ENCODE measurements at regions not wholly inside any gene's neighbourhood (a gene's known extent, or its start where the extent isn't known, plus 50 kb on each side); places are given as distances from the start of the nearest gene placed in this dataset.

- TF ChIP-seq NANOG (IDR thresholded peaks at IDR 0.05; ENCODE audit: insufficient read depth, low read depth, low read length, poor library complexity, severe bottlenecking) (peak; percentile 32), SUZ12 (IDR thresholded peaks at IDR 0.05; ENCODE audit: low read length) (no peak), HDAC6 (IDR thresholded peaks at IDR 0.05; ENCODE audit: low read depth, low read length) (no peak), TCF12 (IDR thresholded peaks at IDR 0.05; ENCODE audit: low read depth, low read length) (0 out of 2 replicates have a peak, but pooled peaks have one; percentile 76), BRCA1 (IDR thresholded peaks at IDR 0.05; ENCODE audit: low read depth, low read length) (no peak), HDAC2 (IDR thresholded peaks at IDR 0.05; ENCODE audit: borderline replicate concordance in 1 of 2, low read depth in 2 of 2, low read length in 2 of 2) (peak; percentile 46 to 79; a peak in 2 of 4 replicates), ASH2L (IDR thresholded peaks at IDR 0.05; ENCODE audit: low read length) (no peak), CBX8 (IDR thresholded peaks at IDR 0.05; ENCODE audit: borderline replicate concordance, low read depth, low read length) (no peak), GABPA (IDR thresholded peaks at IDR 0.05; ENCODE audit: borderline replicate concordance, insufficient read depth, low read length) (no peak)
Measured at GRCh38 chr3:30259730-30260129, 346.7 kb upstream of the TGFBR2 start (continued).
